OCI-M1 (cell line): ENCODE measurements at regions not wholly inside any gene's neighbourhood (a gene's known extent, or its start where the extent isn't known, plus 50 kb on each side); places are given as distances from the start of the nearest gene placed in this dataset.

Source experiments
- DNase-seq: peaks from one replicate; lab custom pipeline; 2025; lab: John Stamatoyannopoulos, UW

DNA sequence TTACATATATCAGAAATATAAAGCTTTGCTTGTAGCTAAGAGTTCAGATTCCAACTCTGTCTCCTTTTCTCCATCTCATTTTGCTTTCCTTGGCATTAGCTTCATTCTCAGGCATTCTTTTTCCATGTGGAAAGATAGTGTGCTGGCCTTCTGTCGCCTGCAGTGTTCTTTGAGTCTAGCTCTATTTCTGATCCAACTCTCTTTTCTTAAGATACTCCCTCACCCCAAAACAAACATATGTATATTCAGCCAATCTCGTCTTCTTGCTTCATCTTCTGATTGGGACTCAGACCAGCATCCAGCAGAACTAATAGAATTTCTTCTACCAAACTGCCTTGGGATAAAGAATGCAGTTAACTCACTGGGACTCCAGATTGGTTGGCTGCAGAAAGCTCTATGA, 532.2 kb downstream of the MID1IP1 start:
- no peak for DNase-seq

DNA sequence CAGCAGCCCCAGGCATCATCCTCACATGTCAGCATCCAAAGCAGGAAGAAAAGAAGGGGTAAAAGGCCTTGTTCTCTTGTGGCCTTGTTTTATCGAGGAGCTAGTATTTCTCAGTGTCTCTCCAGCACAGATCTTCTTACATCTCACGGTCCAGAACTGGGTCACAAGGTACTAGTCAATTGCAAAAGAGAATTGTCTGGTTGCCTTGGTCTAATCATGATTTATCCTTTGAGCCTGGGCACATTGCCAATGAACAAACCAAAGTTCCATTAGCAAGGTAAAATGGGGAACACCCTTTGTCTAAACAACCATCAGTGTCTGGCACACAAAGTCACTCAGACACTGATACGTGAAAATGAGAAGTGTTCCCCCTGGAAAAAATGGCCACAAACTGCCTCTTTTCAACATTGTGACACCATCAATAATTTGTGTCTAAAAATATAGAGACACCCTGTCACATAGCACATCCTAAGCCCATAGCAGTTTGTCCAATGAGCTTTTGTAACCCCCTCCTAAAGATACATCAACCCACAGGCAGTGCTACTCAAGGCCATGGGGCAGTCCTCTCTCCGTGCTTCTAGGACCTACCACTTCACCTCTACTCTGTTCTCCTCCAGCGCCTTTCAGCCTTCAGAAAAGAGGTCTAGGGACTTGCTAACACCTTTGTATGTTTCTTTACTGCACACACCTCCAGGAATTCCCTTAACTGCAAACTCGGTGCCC, 534.4 kb downstream of the MID1IP1 start:
- DNase-seq = peak; percentile 0

DNA sequence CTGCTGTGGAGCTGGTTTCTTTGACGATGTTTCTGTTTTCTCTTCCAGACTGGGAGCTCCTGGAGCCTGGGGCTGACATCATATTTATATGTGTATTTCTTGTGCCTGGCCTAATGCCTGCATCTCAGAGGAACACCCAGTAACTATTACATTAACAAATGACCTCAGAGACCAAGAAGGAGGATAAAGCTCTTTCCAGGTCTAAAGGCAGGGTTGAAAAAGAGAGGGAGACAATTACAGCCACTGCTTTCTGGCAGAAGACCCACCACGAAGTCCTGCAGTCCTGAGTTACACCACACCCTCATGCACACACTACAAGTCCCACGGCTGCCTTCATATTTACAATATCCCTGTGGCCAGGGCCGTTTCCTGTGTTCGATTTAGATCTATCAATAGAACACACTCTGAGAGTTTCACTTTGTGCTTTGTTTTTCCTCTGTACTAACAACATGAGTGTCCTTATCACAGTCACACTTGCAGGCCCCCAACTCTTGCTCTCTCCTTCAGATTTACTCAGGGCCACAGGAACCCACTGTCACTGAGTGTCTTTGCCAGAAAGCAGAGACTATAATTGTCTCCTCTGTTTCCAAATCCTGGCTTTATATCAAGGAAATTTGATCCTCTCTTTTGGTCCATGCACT, 535.5 kb downstream of the MID1IP1 start:
- DNase-seq = peak; percentile 2

DNA sequence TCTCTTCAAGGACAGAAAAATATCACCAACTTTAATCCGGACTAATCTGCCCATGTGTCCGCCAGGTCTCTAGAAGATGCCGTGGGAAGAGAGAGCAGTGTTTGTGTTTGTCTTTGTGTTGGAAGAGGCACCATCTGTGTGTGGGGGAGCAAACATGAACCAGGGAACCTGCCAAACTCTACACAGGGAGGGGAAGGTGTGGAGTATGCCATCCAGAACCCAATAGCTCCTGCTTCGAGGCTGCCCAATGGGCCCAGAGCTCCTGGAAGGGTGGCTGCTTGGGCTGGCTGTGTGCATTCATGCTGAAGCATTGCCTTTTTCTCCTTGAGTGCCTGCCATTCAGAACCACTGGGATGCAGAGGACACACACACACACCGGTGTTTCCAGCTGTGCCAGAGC, 536.2 kb downstream of the MID1IP1 start:
- DNase-seq = no peak

DNA sequence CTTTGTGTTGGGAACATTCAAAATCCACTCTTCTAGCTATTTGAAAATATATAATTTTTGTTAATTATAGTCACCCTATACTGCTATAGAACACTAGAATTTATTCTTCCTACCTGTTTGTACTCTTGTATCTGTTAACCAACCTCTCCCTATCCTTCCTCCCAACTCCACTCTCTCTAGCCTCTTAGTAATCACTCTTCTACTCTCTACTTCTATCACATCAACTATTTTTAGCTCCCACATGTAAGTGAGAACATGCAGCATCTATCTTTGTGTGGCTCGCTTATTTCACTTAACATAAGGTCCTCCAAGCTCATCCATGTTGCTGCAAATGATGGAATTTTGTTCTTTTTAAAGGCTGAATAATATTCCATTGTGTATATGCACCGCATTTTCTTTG, 537.3 kb downstream of the MID1IP1 start:
- no peak for DNase-seq

DNA sequence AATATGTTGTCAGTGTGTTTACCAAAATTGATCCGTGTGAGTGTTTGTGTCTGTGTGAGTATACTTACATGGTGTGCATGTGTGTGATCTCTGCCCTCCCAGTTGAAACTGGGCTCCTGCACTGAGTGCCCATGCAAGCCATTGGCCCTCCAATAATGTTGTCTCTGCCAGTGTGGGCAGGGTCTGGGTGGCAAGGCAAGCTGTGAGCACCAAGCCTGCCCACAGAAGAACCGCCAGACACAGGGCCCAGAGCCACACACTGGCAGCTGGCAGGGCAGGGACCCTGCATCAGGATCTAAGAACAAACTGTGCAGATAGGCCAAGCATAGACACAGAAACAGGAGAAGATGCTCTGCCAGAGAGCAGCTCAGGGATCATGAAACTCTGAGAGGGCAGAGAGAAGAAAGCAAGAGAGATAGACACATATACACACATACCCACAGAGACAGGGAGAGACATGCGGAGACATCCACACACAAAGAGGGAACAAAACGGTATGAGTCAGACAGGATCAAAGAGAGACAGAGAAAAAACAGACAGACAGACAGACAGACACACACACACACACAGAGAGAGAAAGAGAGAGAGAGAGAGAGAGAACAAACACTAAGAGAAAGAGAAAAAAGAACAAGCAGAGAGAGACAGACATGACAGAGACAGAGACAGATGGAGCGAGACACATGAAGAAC, 555.0 kb downstream of the MID1IP1 start:
- DNase-seq = no peak

DNA sequence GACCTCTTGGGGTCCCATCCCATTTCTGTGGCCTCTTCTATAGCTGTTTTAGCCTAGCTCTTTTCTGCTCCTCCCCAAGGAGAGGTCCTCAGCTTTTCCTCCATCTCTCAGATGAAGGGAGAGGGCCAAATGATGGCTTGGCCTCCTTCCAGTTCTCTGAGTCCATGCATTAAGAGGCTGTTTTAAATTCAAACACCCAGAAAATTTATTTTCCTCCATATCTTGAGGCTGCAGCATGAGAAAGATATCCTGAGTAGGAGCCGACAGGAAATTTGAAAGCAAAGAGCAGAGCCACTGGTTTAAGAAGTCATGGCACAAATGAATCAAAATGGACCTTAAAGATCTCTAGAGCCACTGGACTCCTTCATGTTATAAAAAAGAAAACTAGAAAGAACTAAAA, 558.8 kb downstream of the MID1IP1 start:
- no peak for DNase-seq

DNA sequence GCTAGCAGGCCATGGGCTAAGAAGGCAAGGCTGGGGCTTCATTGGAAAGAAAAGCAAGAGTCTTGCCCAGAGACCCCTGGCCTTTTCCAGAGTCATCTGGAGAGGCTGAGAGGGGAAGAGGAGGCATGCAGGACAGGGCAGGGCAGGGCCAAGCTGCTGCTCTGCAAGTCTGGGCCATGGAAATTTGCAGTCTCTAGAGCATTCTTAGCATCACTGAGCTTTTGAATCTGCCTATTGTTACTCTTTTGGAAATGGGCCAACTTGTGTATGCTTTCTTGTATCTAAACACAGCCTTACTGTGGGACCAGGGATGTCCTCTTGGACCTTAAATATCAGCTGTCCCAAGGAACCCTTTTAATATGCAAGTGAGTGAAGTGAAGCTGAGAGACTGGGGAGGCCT, 560.5 kb downstream of the MID1IP1 start:
- DNase-seq = no peak

DNA sequence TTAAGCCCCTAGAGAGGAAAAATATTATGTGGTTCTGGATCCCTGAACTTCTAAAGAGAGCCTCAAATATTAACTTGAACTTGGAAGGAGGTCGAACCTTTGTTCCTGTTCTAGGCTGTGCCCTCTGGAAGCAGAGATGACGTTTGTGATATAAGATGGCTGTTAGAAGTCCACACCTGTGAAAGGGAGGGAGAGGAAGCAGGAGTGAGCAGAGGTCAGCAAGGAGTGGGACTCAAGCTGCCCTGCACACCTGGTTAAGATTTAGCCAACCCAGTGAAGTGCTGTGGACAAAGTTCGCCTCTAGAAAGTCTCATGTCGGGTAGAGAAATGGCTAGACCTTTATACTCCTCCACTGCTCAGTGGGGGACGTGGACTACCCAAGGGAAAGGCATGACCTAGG, 566.2 kb downstream of the MID1IP1 start:
- no peak for DNase-seq

DNA sequence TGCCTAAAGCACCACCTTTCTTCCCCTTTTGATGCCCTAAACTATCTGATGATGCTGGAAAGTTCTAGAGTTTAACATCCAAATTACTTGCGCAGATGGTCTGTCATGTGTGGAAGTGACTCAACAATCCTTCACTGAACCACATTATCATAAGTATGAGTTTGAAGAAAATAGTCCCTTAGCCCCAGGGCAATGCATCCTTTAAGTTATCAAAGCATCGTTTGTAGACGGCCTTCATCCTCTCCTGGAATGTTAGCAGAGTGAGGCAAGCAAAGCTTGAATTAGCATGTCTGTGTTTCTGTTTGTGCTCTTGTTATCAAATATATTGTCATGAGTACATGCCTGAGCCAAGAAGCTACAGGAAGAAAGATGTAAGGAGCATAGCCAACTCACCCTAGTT, 570.9 kb downstream of the MID1IP1 start:
- DNase-seq = no peak

DNA sequence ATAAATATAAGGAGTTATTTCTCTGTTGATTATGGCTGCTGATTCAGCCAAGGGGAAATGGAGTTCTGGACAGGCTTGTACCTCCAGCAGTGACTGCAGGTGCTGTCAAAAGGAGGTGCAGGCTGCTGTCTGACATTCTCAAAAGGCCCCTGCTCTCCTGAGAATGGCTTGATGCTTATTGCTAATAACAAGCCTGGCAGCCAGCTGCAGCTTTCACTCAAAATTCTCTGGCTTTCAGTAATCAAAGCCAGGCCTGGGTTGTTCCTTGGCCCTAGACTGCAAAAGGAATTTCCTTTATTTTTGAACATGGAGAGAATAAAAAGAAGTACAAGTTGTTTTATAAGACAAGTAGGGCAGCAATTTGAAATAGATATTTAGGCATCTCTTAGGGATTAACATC, 575.9 kb downstream of the MID1IP1 start:
- DNase-seq = no peak

DNA sequence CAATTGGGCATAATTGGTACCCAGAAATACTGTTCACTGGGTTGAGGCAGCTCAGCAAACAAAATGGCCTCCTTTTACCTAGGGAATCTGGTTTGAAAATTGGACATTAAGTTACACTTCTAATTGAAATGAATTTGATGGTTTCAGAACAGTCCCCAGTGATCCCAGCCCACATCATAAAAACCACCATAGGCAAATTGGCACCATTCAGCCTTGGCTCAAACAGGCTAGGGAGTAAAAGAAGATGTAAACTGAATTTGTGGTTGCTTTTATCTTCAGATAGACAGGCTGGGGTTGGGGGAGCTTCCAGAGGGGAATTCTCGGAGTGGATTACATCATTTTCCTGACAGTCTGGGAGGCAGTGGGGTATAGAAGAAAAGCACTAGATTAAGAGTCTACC, 576.5 kb downstream of the MID1IP1 start:
- no peak for DNase-seq

DNA sequence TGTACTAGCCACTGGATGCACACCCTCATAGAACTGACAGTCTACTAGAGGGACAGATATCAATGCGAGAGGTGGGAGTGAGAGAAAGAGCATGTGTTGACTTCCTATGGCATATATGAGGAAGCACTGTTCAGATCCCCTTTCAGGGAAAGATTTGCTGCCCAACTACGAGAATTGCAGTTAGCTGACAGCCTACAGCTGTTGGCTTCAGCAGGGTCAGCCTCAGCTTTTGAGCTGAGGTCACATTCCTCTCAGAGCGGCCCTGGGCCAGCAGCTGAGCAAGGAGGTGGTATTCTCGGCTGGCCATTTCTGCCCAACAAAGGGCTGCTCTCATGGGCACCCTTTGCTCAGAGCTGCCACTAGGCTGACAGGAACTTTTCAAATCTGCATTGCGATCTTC, 580.2 kb downstream of the MID1IP1 start:
- no peak for DNase-seq

DNA sequence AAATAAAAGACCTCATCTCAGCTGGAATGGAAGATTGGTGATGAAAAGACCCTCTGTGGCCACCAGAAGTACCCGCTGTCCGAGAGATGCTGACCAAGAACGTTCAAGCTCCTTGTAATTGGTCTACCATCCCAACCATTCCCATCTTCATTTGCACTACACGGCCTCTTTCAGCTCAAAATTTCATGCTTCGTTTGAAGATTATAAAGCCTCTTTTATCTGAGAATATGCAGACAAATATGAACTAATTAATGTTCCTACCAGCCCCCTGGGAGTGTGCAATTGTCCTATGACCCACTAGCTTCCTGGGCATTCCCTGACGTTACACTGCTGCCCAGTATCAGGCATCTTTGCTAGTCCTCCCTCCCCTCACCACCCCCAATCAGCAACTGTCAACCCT, 583.7 kb downstream of the MID1IP1 start:
- no peak for DNase-seq

DNA sequence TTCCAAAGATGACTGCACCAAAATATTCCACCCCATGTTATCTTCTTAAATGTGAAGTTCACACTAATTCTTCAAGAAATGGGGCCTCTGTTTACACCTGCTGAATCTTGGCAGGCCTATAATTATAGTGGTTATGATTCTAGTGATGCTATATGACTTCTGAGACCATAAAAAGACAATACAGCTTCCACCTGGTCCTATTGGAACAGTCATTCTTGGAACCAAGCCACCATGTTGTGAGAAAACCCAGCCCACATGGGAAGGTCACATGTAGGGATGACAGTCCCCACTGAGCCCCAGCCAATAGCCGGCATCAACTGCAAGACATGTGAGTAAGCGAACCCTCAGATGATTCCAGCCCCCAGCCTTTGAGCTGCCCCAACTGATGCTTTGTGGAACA, 587.5 kb downstream of the MID1IP1 start:
- no peak for DNase-seq

DNA sequence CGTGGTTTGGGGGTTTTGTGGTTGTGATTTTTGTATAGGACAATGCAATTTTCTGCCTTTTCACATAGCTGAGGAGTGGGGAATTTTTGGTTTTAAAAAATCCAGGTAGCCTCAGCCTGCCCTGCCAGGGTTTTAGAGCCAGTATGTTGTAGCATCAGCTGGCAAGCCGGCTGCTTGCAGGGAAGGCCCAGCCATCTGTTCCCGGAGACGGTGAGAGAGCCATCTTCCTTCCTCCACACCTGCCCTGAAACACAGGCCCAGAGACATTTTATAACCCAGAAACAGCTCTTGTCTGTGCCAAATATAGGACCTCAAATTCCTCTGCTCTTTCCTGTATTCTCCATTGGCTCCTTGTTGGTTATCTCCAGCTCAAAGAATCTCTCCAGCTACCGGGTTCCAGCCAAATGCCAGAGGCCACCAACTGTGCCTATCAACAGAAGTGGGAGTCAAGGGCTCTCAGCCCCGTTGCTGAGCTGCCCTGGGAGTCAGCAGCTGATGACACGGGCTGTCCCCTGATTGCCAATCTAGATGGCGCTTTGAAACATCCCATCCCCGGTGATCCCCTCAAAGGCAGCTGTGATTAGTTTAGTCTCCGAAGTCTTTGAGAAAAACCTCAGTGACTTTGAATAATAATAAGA, 595.2 kb downstream of the MID1IP1 start:
- DNase-seq = no peak

DNA sequence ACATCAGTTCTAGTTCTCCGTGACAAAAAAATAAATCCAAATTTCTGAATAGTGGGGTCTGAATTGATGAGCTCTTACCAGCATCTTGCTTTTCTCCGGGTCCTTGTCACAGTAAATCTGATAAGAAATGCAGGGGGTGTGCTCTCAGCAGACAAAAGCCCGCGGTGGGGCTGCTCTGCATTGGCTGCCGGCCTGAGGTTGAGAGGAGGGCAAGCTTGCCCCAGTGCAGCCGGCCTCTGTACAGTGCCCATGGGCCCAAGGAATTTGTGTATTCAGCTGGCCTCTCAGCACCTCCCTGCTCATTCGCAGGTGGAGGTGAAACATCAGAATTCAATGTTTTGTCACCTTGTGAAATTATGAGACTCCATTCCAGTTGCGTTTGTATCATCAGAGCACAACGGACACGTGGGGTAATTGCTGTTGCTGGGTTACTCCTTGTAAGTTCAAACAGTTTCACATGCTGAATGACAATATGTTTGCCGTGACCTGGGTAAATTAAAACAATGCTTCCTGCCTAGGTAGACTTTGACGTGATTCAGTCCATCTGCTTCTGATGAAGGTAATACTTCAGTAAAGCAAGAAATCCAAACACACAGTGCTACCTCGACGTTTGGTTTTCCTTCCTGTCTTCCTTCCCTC, 596.4 kb downstream of the MID1IP1 start:
- DNase-seq = no peak

DNA sequence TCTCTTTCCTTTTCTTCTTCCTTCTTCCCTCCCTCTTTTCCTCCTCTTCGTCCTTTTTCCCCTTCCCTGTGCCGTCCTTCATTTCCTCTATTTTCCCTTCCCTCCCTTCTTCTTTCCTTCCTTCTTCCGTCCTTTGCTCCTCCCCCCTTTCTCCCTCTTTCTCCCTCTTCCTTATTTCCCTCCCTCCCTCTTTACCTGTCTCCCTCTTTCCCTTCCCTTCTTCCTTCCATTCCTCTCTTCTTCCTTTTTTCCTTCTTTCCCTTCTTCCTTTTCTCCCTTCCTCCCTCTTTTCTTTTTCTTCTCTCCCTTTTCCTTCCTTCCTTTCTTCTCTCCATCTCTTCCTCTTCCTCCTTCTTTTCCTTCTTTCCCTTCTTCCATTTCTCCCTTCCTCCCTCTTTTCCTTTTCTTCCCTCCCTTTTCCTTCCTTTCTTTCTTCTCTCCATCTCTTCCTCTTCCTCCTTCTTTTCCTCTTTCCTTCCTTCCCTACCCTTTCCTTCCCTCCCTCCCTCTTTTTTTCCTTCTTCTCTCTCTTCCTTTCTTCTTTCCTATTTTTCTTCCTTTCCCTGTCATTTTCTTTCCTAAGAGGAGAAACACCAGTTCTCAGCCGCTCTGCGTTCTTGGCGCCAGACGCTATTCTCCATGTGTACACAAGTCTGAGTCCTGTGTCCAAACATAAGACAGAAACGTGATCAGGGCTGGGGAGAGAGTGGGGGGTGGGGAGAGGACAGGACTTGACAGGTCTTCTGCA, 597.1 kb downstream of the MID1IP1 start:
- DNase-seq = no peak

DNA sequence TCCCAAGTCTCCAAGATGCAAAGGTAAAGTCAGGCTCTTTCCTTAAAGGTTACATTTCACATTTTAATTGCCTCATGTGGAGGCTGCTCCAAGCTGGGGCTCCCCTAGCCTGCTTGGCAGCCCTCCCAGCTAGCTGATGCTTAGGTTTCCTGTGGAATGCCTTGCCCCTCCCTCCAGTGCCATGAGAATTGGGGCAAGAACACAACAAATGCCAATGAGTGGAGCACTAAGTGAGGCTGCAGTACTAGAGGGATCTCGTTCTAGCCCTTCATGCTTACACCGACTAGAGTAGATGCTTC, 597.7 kb downstream of the MID1IP1 start:
- DNase-seq = no peak

DNA sequence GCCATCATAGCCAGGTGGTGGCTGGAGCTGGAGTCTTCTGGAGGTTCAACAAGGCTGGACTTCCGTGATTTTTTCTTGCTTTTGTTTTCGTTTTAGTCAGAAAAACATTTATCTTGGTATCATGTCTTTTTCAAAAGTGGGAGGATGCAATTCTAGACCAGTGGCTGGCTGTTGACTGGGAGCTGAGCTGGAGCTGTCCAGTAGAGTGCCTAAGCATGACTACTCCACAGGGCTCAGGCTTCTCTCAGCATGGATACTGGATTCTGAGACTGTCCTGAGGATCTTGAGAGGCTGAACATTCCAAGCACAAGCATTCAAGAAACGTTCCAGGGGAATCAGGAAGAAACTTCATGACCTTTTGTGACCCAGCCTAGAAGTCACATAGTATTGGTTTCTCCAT, 598.1 kb downstream of the MID1IP1 start:
- no peak for DNase-seq

DNA sequence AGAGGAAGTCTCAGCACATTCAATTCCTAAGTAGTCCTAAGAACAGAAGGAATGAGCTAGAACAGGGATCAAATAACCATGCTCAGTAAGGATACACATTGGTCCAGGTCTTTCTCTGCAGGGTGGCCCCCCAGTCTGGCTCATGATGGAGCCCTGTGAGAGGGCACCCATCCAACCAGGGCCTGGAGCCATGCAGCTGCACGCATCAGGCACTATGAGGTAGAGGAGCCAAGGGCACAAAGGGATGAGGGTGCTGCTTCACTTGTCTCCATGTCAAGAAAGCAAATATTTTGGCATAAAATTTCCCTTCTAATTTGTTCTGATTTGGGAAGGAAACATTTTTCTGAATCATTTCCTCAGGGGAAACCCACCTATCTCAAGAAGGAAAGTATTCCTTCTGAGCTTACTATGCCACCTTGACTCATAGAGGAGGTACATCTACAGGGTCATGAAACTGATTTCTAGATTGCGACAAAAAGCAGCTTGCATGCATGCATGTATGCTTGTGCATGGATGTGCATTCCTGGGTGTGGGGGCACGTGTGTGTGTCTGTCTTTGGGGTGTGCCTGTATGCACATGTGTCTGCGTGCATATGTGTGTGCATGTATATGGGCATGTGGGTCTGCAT, 600.3 kb downstream of the MID1IP1 start:
- no peak for DNase-seq

DNA sequence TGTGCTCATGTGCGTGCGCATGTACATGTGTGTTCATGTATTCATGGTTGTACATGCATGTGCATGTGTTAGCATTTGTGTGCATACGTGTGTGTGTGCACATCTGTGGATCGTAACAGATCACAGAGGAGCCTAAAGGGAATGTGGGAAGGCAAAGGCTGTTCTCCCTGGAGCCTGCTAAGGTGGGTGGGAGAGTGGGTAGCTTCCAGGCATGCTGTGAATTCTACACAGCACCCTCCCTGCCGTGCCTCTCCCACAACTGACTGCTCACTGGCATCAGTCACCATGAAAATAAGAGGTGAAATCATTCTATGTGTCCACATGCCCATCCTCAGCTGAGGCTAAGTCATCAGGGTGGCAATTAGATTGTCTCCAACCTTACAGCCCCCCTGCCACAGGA, 600.9 kb downstream of the MID1IP1 start:
- no peak for DNase-seq
